GM10266 (cell line): ENCODE measurements at regions not wholly inside any gene's neighbourhood (a gene's known extent, or its start where the extent isn't known, plus 50 kb on each side); places are given as distances from the start of the nearest gene placed in this dataset.

Experiments
- DNase-seq: peaks from one replicate; pipeline ENCODE4 v3.0.0; 2012; ENCODE audit errors: extremely low spot score
- TF ChIP-seq, protein P1 (sequence below): IDR thresholded peaks from 2 replicates; pipeline ENCODE4 v1.5.1; 2012; ENCODE audit warnings: mild to moderate bottlenecking, low read depth; ENCODE audit not compliant: control insufficient read depth, insufficient read depth; ENCODE audit errors: missing control alignments

DNA sequence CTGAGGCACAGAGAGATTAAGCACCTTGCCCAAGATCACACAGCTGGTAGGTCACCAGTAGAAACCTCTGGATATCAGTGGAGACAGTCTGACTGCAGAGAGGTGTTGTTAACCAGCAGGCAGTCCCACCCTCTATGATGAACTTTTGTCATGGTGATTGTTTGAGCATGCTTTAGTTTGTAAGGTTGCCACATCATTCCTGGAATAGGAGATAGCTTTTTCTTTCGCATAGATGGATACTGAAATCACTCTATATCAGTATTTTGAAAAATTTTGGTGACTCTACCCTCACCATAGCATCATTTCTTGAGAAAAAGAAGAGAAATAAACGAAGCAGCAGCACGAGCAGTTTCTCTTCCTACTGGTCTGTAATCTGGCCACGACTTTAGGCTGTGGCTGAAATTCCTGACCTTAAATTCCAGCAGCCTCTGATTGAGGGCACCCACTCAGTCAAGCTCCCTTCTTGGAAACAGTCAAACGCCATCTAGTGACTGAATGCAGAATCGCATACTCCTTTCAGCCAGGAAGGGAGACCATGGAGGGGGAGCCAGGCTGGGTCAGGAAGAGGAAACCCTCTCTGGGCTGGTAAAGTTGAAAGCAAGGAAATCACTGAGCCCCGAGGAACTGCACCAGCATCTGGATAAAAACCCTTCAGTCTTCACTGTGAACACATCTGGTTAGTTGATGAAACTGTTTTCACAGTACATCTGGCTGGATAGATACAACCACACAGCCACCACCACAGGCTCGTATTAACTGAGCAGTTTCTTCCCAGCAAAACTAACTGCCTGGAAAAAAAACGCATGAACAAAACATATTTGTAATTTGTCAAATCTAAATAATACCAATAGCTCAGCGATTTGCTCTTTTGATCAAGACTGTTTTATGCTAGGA, 108.5 kb upstream of the XYLT1 start:
- TF ChIP-seq, protein P1, sequence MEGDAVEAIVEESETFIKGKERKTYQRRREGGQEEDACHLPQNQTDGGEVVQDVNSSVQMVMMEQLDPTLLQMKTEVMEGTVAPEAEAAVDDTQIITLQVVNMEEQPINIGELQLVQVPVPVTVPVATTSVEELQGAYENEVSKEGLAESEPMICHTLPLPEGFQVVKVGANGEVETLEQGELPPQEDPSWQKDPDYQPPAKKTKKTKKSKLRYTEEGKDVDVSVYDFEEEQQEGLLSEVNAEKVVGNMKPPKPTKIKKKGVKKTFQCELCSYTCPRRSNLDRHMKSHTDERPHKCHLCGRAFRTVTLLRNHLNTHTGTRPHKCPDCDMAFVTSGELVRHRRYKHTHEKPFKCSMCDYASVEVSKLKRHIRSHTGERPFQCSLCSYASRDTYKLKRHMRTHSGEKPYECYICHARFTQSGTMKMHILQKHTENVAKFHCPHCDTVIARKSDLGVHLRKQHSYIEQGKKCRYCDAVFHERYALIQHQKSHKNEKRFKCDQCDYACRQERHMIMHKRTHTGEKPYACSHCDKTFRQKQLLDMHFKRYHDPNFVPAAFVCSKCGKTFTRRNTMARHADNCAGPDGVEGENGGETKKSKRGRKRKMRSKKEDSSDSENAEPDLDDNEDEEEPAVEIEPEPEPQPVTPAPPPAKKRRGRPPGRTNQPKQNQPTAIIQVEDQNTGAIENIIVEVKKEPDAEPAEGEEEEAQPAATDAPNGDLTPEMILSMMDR = peak; percentile 88
- DNase-seq = peak; percentile 63

DNA sequence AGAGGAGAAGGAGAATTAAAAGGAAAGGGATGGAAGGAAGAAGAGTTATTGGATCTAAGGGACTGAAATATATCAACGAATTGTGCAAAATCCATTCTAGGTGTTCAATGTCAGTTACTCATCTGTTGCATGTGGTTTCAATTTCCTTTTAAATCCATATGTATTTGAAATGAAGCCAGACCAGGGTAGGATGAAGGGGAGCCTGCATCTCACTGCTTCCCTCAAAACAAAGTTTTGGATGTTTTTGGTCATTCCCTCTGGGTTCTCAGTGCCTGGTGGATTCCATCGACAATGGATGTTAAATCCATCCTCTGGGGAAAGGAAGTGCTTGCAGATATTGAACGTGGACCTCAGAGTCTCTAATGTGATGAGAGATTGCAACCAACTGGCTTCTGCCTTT, 103.5 kb upstream of the XYLT1 start:
- TF ChIP-seq, protein P1 = no peak
- no peak for DNase-seq

DNA sequence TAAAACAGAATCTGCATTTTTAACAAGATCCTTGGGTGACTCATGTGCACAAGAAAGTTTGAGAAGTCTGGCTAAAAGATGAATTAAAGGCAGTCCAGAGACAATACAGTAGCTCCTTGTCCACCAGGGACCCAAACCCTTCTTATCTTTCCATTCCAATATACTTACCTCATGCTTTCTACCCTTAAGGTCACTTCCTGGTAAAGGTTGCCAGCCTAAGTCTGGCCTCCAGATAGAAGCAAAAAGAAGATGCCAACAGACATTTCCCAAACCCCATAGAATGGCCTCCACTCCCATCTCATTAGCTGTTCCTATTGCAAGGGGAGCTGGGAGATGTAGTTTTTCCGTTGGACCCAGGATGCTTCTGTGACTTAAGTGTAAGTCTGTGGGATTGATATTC, 101.4 kb upstream of the XYLT1 start:
- no peak for DNase-seq
- TF ChIP-seq, protein P1 = no peak

DNA sequence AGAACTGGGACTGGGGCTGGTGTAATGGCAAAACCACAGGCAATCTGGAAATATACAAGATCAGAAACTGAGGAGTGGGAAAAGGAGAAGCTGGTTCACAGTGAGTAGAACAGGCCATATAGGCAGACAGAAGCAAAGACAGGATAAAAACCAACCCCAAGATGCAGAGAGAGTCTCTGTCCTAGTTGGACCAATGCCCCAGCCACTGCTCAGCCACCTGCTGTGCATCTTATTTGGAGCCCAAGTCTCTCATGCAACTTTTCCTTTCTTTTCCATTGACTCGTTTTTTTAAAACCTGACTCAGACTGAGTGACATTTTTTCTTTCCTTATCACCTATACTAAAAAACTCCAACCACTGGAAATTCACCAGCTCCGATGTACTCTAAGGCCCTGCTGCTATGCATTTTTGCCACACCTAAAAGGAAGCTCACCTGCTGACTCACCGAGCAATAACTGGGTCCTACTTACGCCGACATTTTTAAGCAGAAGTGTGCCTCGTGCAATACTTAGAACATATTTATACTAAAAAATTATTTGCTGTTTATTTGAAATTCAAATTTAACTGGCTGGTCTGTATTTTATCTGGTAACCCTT, 100.8 kb upstream of the XYLT1 start:
- DNase-seq = no peak
- TF ChIP-seq, protein P1 = no peak

DNA sequence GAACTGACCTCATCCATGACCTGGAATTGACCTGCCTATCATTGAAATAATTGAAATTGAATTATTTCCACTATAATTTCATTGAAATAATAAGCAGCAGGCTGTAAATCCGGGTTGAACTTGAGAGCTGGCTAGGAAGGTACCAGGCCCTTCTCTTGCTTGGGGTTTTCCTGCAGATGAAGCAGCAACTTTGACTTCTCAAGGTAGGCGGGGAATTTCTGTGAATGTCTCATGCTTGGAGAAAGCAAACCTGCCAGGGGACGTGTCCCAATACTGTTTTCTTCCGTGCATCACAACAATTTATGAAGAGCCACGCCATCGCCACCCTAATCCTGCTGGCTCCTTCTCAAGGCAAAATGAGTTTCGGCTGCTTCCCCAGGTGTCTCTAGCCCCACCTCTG, 97.5 kb upstream of the XYLT1 start:
- TF ChIP-seq, protein P1 = no peak
- no peak for DNase-seq

DNA sequence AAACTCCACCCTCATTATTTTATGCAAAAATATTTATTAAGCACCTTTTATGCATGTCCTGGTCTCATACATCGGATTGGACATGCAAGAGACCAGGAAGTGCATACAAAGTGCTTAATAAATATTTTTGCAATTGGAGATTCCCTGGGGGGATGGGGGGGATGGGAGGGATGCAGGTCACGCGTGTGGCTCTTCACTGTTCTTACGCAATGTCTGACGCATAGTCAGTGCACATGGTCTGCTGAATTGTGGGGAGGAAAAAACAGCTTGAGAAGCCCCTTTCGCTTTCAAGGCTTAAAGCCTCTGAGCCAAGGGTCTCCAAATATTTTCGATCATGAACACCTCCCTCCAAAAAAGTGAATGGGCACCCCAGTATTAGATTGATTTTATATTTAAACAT, 96.7 kb upstream of the XYLT1 start:
- TF ChIP-seq, protein P1 = no peak
- no peak for DNase-seq

DNA sequence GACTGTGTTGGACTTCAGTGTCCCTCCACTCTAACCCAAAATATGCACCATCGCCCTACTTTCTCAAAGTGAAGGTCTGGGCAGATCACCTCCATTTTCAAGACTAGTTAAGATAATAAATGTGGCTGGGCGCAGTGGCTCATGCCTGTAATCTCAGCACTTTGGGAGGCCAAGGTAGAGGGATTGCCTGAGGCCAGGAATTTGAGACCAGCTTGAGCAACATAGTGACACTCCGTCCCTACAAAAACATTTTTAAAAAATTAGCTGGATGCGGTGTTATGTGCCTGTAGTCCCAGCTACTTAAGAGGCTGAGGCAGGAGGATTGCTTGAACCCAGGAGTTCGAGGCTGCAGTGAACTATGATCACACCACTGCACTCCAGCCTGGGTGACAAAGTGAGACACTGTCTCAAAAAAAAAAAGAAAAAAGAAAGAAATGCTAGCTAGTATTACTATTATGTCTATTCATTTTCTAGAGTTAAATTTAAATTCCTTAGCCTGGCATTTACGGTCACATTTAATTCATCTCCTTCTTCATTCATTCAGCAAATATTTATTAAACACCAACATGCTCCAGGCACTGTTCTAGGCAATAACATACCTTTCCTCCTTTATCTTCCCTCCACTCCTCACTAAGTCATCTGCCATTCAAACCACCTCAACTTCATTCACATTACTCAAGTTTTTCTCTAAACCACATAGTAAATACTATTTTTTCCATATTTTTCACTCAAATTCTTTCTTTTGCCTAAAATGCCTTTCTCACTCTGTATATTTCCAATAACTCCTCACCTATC, 96.1 kb upstream of the XYLT1 start:
- DNase-seq = no peak
- TF ChIP-seq, protein P1 = no peak
